Loucy (cell line): ENCODE measurements at regions not wholly inside any gene's neighbourhood (a gene's known extent, or its start where the extent isn't known, plus 50 kb on each side); places are given as distances from the start of the nearest gene placed in this dataset.

ENCODE experiments used
- CTCF ChIP-seq: fragments of 200-600 bp; sonication (generic); conservative IDR thresholded peaks from 2 replicates; pipeline ENCODE4 v1.5.1; 2014; ENCODE audit warnings: mild to moderate bottlenecking, antibody characterized with exemption, low read length
- EZH2phosphoT487 ChIP-seq: fragments of 200-600 bp; IDR thresholded peaks from 2 replicates; pipeline ENCODE4 v1.6.1; 2018; ENCODE audit warnings: antibody characterized with exemption, mild to moderate bottlenecking, moderate library complexity, borderline replicate concordance

- TF ChIP-seq CTCF (no peak), EZH2phosphoT487 (no peak)
Observed at GRCh38 chr2:16742026-16742425, 76.4 kb upstream of the CYRIA start.
